Fibroblast of gingiva (primary cell): ENCODE measurements at regions not wholly inside any gene's neighbourhood (a gene's known extent, or its start where the extent isn't known, plus 50 kb on each side); places are given as distances from the start of the nearest gene placed in this dataset.

Source experiments
- DNase-seq: peaks from one replicate; pipeline ENCODE4 v3.0.0-alpha.2; 2011; ENCODE audit warnings: low read depth

- no peak for DNase-seq
Measured at GRCh38 chr19:31804668-31805067, 455.4 kb upstream of the TSHZ3 start.

DNA sequence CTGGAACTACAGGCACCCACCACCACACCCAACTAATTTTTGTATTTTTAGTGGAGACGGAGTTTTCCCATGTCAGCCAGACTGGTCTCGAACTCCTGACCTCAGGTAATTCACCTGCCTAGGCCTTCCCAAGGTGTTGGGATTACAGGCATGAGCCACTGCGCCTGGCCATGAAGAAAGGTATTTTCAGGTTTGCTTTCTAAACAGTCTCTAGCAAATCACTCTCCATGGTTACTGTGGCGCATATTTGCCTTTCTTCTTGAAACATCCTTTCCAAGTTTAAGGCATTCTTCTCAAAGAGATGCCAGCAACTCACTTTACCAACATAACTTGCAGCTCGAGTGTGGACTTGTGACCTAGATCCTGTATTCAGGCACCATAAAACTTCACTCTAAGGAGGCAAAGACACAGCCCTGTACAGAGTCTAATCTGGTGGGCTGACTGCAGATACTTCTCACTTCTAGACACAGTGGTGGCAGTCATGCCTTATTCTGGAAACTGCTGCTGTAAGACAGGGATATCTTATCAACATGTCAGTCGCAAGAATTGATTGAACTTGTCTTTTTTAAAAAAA is 461.4 kb upstream of the TSHZ3 start:
- no peak for DNase-seq

DNA sequence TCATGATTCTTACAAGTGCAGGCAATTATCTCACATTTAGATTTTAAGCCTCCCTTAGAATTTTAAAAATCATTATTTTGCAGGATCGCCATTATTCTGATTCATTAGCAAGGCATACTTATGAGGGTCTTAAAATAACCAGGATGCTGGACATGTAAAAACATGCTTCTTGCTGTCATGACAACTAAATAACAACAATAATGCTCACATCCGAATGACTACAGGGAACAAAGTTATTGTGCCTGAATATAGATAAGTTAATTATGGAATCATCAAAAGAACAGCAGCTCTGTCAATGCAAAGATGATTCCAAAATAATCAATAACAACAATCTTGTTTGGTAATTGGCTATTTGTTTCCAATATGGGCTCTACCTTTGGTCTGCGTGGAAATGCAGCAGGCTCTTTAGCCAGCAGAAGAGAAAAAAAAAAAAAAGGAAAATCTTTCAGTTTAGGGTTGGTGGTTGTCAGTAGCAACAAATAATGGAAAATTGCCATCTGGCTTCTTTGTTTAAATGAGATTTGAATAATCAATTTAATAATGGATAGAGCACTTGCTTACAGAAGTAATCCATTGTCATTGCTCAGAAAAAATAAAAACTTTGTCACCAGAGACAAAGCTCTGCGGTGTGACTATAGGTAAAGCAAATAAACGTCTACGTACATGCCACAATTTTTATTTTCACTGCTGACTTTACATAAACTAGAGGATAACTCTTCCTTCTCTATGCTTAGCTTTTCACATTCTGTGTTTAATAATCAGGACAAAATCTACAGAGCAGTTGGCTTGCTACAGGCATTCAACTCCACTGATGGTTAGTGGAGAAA is 468.9 kb upstream of the TSHZ3 start:
- DNase-seq, result no peak

DNA sequence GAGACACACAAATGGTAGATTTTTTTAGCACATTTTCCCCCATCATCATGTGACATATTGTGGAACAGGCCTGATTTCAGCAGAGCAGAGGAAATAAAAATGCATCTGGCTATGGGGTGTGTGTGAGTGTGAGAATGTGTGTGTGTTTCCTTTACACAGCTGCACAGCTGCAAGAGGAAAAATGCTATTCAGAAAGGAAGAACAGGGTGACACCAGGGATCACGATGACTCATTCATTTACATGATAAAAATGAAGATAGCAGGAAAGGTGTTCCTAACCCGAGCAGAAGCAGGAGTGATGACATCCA is 469.5 kb upstream of the TSHZ3 start:
- DNase-seq, result no peak

GRCh38 chr19:31819837-31820236 is 470.6 kb upstream of the TSHZ3 start:
- DNase-seq, result no peak

DNA sequence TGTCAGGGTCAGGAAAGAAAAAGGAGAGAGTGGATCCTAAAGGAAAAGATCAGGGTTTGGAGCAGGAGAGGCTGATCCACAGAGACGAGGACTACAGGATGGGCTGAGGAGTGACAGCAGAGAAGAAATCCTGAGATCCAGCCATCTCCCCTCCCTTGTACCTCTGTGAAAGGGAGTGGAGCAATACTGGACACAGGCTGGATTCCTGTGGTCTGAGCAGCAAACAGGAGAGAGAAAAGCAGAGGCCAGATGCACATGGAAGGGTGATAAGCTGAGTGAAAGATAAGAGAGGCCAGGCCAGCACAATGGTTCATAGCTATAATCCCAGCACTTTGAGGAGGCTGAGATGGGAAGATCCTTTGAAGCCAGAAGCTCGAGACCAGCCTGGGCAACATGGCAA is 472.1 kb upstream of the TSHZ3 start:
- DNase-seq, result no peak

DNA sequence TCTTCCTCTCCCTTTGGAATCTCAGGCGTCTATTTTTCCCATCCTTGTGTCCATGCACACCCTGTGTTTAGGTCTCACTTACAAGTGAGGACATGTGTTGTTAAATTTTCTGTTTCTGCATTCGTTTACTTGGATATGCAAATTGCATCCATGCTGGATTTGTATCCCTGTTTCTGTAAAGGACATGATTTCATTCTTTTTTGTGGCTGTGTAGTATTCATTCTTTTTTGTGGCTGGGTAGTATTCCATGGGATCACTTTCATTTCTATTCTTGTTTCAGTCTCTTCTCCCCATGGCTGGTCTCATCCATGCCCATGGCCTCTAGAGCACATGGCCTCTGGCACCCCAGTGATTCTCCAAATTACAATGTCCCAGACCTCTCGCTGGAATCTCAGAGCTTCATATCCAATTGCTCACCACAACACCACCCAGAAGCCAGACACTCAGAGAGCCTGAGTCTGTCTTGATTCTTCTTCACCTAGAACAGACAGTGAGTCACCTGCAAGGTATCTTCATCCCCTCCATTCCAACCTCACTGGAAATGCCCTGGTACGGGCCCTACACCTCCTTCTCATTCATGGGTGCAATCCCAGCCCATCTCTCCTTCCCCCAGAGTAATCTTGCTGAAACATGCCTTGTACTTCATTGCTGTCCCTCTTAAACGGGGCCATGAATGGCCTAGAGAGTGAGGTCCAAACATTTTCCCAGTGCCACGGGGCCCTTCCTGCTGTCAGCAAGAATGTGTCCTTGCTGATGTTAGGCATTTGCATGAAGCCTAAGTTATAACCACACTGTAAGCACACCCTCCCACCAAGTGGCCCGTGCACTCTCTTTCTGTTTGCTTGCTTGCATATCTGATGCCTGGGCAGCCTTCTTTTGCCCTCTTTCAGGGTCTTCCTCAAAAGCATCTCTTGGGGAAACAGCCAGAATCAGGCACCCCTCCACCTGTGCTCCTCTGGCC is 476.2 kb upstream of the TSHZ3 start:
- DNase-seq, result no peak

DNA sequence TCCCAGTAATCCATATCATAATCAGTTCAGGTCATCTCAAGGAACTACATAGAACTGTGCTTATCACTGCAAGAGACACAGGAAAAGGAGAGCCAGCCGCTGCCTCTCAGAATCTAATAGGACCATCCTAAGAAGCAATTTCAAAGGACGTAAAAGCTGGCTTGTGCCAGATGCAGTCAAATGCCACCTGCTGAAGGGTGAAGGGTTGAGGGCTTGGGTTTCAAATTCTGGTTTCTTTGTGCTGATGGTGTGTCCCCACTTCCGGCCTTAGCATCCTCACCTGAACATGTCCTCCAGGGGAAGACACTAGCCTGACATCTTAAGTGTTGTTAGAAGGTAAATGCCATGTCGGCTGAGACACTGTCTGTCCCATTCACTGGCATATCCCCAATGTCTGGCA is 477.1 kb upstream of the TSHZ3 start:
- DNase-seq, result no peak

- no peak for DNase-seq
Measured at GRCh38 chr19:31831421-31832175, 482.4 kb upstream of the TSHZ3 start.

DNA sequence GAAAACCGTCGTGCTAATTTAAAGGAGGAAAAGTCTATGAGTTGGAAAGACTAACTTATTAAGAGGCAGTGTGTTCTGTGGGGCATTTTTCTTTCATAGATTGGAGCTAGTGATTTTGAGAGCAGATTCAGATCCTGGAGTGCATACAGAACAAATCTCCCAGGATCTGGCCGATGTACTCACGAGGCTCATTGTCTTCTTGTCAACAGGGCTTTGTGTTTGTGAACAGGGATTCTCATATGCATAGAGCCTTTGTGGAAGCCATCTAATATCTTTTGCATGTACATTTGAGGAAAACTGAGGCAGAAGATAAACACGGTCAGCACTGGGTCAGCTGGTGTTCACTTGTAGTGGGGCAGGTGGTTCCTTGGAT is 482.9 kb upstream of the TSHZ3 start:
- no peak for DNase-seq

- DNase-seq, result no peak
Measured at GRCh38 chr19:31834070-31834469, 484.8 kb upstream of the TSHZ3 start.

GRCh38 chr19:31838163-31838815 is 489.1 kb upstream of the TSHZ3 start:
- no peak for DNase-seq

- DNase-seq, result no peak
Measured at GRCh38 chr19:31840371-31840770, 491.1 kb upstream of the TSHZ3 start.

DNA sequence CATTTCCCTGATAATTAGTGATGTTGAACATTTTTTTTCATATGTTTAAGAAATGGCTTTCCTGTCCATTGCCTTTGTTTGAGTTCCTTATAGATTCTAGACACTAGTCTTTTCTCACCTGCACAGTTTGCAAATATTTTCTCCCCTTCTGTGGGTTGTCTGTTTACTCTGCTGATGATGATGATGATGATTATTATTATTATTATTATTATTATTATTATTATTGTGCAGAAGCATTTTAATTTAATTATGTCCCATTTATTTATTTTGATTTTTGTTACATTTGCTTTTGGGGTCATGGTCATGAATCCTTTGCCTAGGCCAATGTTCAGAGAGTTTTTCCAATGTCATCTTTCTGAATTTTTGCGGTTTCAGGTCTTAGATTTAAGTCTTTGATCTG is 492.5 kb upstream of the TSHZ3 start:
- no peak for DNase-seq

GRCh38 chr19:31863122-31863521 is 482.3 kb upstream of the ZNF507 start:
- DNase-seq, result no peak

- DNase-seq, result no peak
Measured at GRCh38 chr19:31874313-31874712, 471.1 kb upstream of the ZNF507 start.

GRCh38 chr19:31875591-31875990 is 469.8 kb upstream of the ZNF507 start:
- no peak for DNase-seq

DNA sequence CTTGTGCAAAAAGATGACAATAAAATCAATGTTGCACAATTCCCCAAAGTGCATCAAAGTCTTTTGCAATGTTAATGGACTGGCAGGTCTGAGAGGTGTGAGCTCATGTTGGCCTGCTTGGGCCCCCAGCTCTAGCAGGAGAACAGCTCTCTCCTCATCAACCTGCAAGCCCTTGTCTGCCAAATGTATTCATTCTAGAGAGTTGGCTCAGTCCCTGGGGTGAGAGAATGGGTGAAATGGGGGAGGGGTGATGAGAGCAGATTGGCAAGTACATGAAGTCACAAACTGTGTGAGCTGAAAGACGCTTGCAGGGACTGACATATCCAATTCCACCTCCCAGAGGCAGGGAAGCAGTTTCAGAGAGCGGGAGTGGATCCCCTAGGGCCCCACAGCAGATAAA is 465.1 kb upstream of the ZNF507 start:
- no peak for DNase-seq

- DNase-seq, result no peak
Measured at GRCh38 chr19:31881988-31882387, 463.4 kb upstream of the ZNF507 start.

DNA sequence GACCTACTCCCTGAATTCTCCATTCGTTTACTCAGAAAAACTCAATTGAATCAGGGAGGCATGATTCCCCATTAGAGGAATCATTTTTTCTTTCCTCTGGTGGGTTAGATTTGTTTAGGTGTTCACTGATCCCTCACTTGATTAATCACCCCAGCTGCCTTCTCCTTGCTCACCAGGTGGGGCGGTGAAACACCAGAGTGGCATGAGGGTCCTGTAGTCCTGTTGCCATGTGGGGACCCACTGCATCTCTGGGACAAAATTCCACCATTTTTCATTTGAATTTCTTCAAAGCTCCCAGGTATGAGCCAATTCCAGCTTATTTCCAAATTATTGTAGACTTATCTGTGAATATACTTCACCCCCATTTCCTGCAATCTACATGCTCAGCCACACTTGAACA is 462.7 kb upstream of the ZNF507 start:
- no peak for DNase-seq

- no peak for DNase-seq
Measured at GRCh38 chr19:31883296-31883990, 462.0 kb upstream of the ZNF507 start.
